HCT116 (cell line): ENCODE measurements at regions not wholly inside any gene's neighbourhood (a gene's known extent, or its start where the extent isn't known, plus 50 kb on each side); places are given as distances from the start of the nearest gene placed in this dataset.
"Not testable (repeated sequence)": the region's sequence is repeated elsewhere in the genome, so short reads cannot be mapped to it uniquely, and the experiment has no call there.

Experiments
- ATAC-seq: fragments of 200-7000 bp; cut with Tn5 transposase; 2 replicates; pipeline ENCODE4 v1.9.1; 2020; ENCODE audit warnings: mild to moderate bottlenecking, moderate library complexity
- BruUV-seq: library from RNA; stranded (reverse); fragments of 400-500 nt; replicated peaks from 2 replicates; lab custom pipeline; 2021; lab: Mats Ljungman, UMichigan
- CTCF ChIA-PET: fragments of 300-600 bp; sonication (Branson Sonifier 250); formaldehyde crosslinking; loops from one replicate; lab custom pipeline; 2021; ENCODE audit warnings: antibody characterized with exemption; lab: Charles Lee
- POLR2A ChIA-PET: fragments of 300-600, 350-600 bp; sonication (Branson Sonifier 250); formaldehyde crosslinking; loops from one replicate; lab custom pipeline; 2021; ENCODE audit warnings: antibody characterized with exemption; lab: Charles Lee
- RAD21 ChIA-PET, 2 experiments: fragments of 300-600 bp; sonication (Branson Sonifier 250); formaldehyde crosslinking; loops; one replicate each; lab custom pipeline; 2023; ENCODE audit warnings: low total read pairs in 2 of 2; ENCODE audit not compliant: uncharacterized antibody in 2 of 2, unreplicated experiment in 2 of 2, low non-redundant PET in 1 of 2; lab: Charles Lee
- DNase-seq: peaks from one replicate; pipeline ENCODE4 v3.0.0-alpha.2; 2010; ENCODE audit warnings: low read depth, low spot score
- H2AFZ ChIP-seq: fragments of 200-600 bp; shearing (Covaris generic), sonication (generic); 2 replicates; pipeline ENCODE4 v1.6.1; 2017; ENCODE audit warnings: low read depth, mixed run types, mixed read lengths, antibody characterized with exemption, low read length; ENCODE audit not compliant: poor library complexity, severe bottlenecking
- H3K27ac ChIP-seq: 2 replicates; pipeline ENCODE4 v1.5.1; 2012; ENCODE audit warnings: low read depth, low read length
- H3K27me3 ChIP-seq: fragments of 200-600 bp; sonication (generic); 2 replicates; pipeline ENCODE4 v1.6.1; 2016; ENCODE audit warnings: mixed run types, low read length, mixed read lengths; ENCODE audit not compliant: insufficient read depth
- H3K36me3 ChIP-seq, 2 experiments: fragments of 200-500 bp in 1 of 2; fragments of 200-600 bp in 1 of 2; sonication (Bioruptor generic) in 1 of 2; sonication (generic) in 1 of 2; 2 replicates each; pipeline versions ENCODE4 v1.5.1 to v1.6.1; 2014 to 2016; ENCODE audit warnings: low read length in 2 of 2, inconsistent platforms in 1 of 2, mixed read lengths in 1 of 2, mixed run types in 1 of 2; ENCODE audit not compliant: insufficient read depth in 2 of 2, control insufficient read depth in 1 of 2
- H3K4me1 ChIP-seq, 2 experiments: fragments of 200-600 bp in 1 of 2; sonication (generic) in 1 of 2; 2 replicates each; pipeline versions ENCODE4 v1.5.1 to v1.6.1; 2012 to 2017; ENCODE audit warnings: low read length in 2 of 2, inconsistent platforms in 1 of 2, mild to moderate bottlenecking in 1 of 2, mixed read lengths in 1 of 2, mixed run types in 1 of 2, moderate library complexity in 1 of 2; ENCODE audit not compliant: insufficient read depth in 2 of 2, control insufficient read depth in 1 of 2
- H3K4me2 ChIP-seq: fragments of 200-600 bp; sonication (generic); 2 replicates; pipeline ENCODE4 v1.6.1; 2017; ENCODE audit warnings: mixed run types, low read length, mixed read lengths
- H3K4me3 ChIP-seq, 2 experiments: fragments of 200-600 bp in 1 of 2; sonication (generic) in 1 of 2; replicated peaks in 1 of 2; 2 replicates each; pipeline ENCODE4 v1.5.1; 2011 to 2016; ENCODE audit warnings: low read length in 2 of 2, control low read depth in 1 of 2, low read depth in 1 of 2, mild to moderate bottlenecking in 1 of 2, mixed read lengths in 1 of 2, mixed run types in 1 of 2
- H3K79me2 ChIP-seq: fragments of 200-600 bp; sonication (generic); 2 replicates; pipeline ENCODE4 v1.6.1; 2017; ENCODE audit warnings: mild to moderate bottlenecking, mixed run types, low read length, moderate library complexity, mixed read lengths; ENCODE audit not compliant: insufficient read depth
- H3K9ac ChIP-seq: fragments of 200-600 bp; sonication (generic); 2 replicates; pipeline ENCODE4 v1.6.1; 2016; ENCODE audit warnings: low read length, mixed read lengths
- H3K9me2 ChIP-seq: fragments of 200-600 bp; sonication (generic), shearing (Covaris generic); 2 replicates; pipeline ENCODE4 v1.6.1; 2017; ENCODE audit warnings: mixed run types, mild to moderate bottlenecking, moderate library complexity; ENCODE audit not compliant: insufficient read depth
- H3K9me3 ChIP-seq, 2 experiments: fragments of 200-500 bp in 1 of 2; fragments of 200-600 bp in 1 of 2; sonication (Bioruptor generic) in 1 of 2; sonication (generic) in 1 of 2; 2 replicates each; pipeline ENCODE4 v1.6.1; 2014 to 2017; ENCODE audit warnings: low read length in 2 of 2, mixed read lengths in 2 of 2, inconsistent platforms in 1 of 2, low read depth in 1 of 2, mild to moderate bottlenecking in 1 of 2, mixed run types in 1 of 2, moderate library complexity in 1 of 2; ENCODE audit not compliant: control insufficient read depth in 1 of 2, insufficient read depth in 1 of 2
- H4K20me1 ChIP-seq: fragments of 200-600 bp; sonication (generic), shearing (Covaris generic); 2 replicates; pipeline ENCODE4 v1.6.1; 2017; ENCODE audit warnings: mixed run types, mild to moderate bottlenecking, moderate library complexity; ENCODE audit not compliant: insufficient read depth
- CBX3 ChIP-seq: IDR thresholded peaks from 2 replicates; pipeline ENCODE4 v1.6.1; 2012; ENCODE audit warnings: low read depth
- CEBPB ChIP-seq: IDR thresholded peaks from 2 replicates; pipeline ENCODE4 v1.6.1; 2012; ENCODE audit warnings: low read depth
- CTCF ChIP-seq, 3 experiments: fragments of 200-600 bp in 1 of 3; sonication (generic) in 1 of 3; IDR thresholded peaks in 2 of 3; conservative IDR thresholded peaks in 1 of 3; 2 replicates each; pipeline ENCODE4 v1.5.1; 2012 to 2017; ENCODE audit warnings: low read depth in 2 of 3, low read length in 2 of 3, antibody characterized with exemption in 1 of 3, borderline replicate concordance in 1 of 3, control low read depth in 1 of 3, mild to moderate bottlenecking in 1 of 3, mixed read lengths in 1 of 3, mixed run types in 1 of 3, moderate library complexity in 1 of 3; ENCODE audit not compliant: insufficient read depth in 1 of 3
- EZH2 ChIP-seq: fragments of 200-600 bp; sonication (generic); IDR thresholded peaks from 2 replicates; pipeline ENCODE4 v1.6.1; 2017; ENCODE audit warnings: antibody characterized with exemption, mixed run types
- JUND ChIP-seq: IDR thresholded peaks from 2 replicates; pipeline ENCODE4 v1.6.1; 2012
- REST ChIP-seq: IDR thresholded peaks from 2 replicates; pipeline ENCODE4 v1.6.1; 2012; ENCODE audit warnings: low read depth
- SIN3A ChIP-seq: IDR thresholded peaks from 2 replicates; pipeline ENCODE4 v1.6.1; 2012; ENCODE audit warnings: low read depth
- SRF ChIP-seq: IDR thresholded peaks from 2 replicates; pipeline ENCODE4 v1.6.1; 2012; ENCODE audit warnings: low read depth
- TCF7L2 ChIP-seq: IDR thresholded peaks from 2 replicates; pipeline ENCODE4 v1.7.0; 2011; ENCODE audit warnings: borderline replicate concordance, inconsistent platforms; ENCODE audit not compliant: insufficient read depth, insufficient read length; ENCODE audit errors: extremely low read depth
- ZNF274 ChIP-seq: fragments of 200-500 bp; sonication (Bioruptor generic); IDR thresholded peaks from 2 replicates; pipeline ENCODE4 v1.6.1; 2014; ENCODE audit warnings: mild to moderate bottlenecking, low read depth, low read length, inconsistent platforms
- intact Hi-C: fragments of 100-400 bp; cut with micrococcal nuclease; formaldehyde crosslinking; loops from 2 replicates; pipeline ENCODE4 v1.10.0; 2022
- TF ChIP-seq, protein P1 (sequence below): IDR thresholded peaks from 2 replicates; pipeline ENCODE4 v1.6.1; 2012

- ATAC-seq, H3K36me3 ChIP-seq, H3K4me3 ChIP-seq, H3K27ac ChIP-seq, H3K79me2 ChIP-seq, H3K4me1 ChIP-seq, BruUV-seq, intact Hi-C loops, POLR2A ChIA-PET, H2AFZ ChIP-seq, H4K20me1 ChIP-seq, H3K4me2 ChIP-seq, CTCF ChIA-PET, H3K27me3 ChIP-seq, H3K9me3 ChIP-seq, RAD21 ChIA-PET, H3K9ac ChIP-seq, H3K9me2 ChIP-seq, DNase-seq: not testable (repeated sequence)
Observed at GRCh38 chr2:120515066-120515758, 169.3 kb downstream of the INHBB start.

- DNase-seq (no peak), ATAC-seq (no peak)
- Histone ChIP-seq H3K79me2 (no peaks in the 10 kb centered on the region), H3K4me2 (no peak overlapping the region), H3K9ac (no peak overlapping the region), H3K36me3 (no peaks in the 10 kb centered on the region), H3K27ac (no peak overlapping the region), H3K9me3 (no peaks in the 10 kb centered on the region), H3K4me1 (no peaks in the 10 kb centered on the region; a peak in 1 of 4 replicates), H3K27me3 (no peaks in the 10 kb centered on the region), H2AFZ (no peak overlapping the region), H4K20me1 (no peaks in the 10 kb centered on the region), H3K4me3 (no peak overlapping the region), H3K9me2 (no peaks in the 10 kb centered on the region)
- TF ChIP-seq SIN3A (no peak), CEBPB (no peak), ZNF274 (no peak), REST (no peak), TCF7L2 (no peak), JUND (no peak), EZH2 (no peak), SRF (no peak), CBX3 (no peak), CTCF (IDR thresholded peaks at IDR 0.05 in 2 of 3, conservative IDR thresholded peaks at IDR 0.05 in 1 of 3; ENCODE audit: borderline replicate concordance in 1 of 3, insufficient read depth in 1 of 3, low read depth in 2 of 3, low read length in 2 of 3) (no peak)
- TF ChIP-seq, protein P1, sequence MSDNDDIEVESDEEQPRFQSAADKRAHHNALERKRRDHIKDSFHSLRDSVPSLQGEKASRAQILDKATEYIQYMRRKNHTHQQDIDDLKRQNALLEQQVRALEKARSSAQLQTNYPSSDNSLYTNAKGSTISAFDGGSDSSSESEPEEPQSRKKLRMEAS: no peak
- BruUV-seq: no TSS peak
- ChIA-PET CTCF (no interaction called here), POLR2A (no interaction called here), RAD21 (no interaction called here)
- intact Hi-C loops: no loop called here
Observed at GRCh38 chr2:120515759-120516678, 170.1 kb downstream of the INHBB start.
